Loucy (cell line): ENCODE measurements at regions not wholly inside any gene's neighbourhood (a gene's known extent, or its start where the extent isn't known, plus 50 kb on each side); places are given as distances from the start of the nearest gene placed in this dataset.

Experiments used
- H2AFZ ChIP-seq: fragments of 200-600 bp; sonication (generic); 2 replicates; pipeline ENCODE4 v1.6.0; 2016; ENCODE audit warnings: antibody characterized with exemption, mild to moderate bottlenecking, low read length, moderate library complexity
- H3F3A ChIP-seq: fragments of 200-600 bp; 2 replicates; pipeline ENCODE4 v1.6.0; 2016; ENCODE audit warnings: antibody characterized with exemption, low read depth, mild to moderate bottlenecking
- H3K27me3 ChIP-seq: fragments of 200-600 bp; sonication (generic); 2 replicates; pipeline ENCODE4 v1.6.1; 2014; ENCODE audit warnings: low read length, mild to moderate bottlenecking; ENCODE audit not compliant: insufficient read depth, poor library complexity, severe bottlenecking
- H3K36me3 ChIP-seq: fragments of 200-600 bp; sonication (generic); 2 replicates; pipeline ENCODE4 v1.6.1; 2016; ENCODE audit warnings: low read length; ENCODE audit not compliant: insufficient read depth
- H3K4me1 ChIP-seq: fragments of 200-600 bp; sonication (generic); 2 replicates; pipeline ENCODE4 v1.5.1; 2014; ENCODE audit warnings: low read length, mild to moderate bottlenecking; ENCODE audit not compliant: insufficient read depth, poor library complexity, severe bottlenecking
- H3K4me2 ChIP-seq: fragments of 200-600 bp; sonication (generic); 2 replicates; pipeline ENCODE4 v1.6.0; 2014; ENCODE audit warnings: antibody characterized with exemption, low read length, low read depth, mild to moderate bottlenecking; ENCODE audit not compliant: poor library complexity, severe bottlenecking
- H3K4me3 ChIP-seq: fragments of 200-600 bp; sonication (generic); 2 replicates; pipeline ENCODE4 v1.5.1; 2014; ENCODE audit warnings: low read length, mild to moderate bottlenecking, mixed read lengths; ENCODE audit not compliant: poor library complexity, severe bottlenecking
- H3K79me2 ChIP-seq: fragments of 200-600 bp; sonication (generic); 2 replicates; pipeline ENCODE4 v1.6.1; 2014; ENCODE audit warnings: low read length; ENCODE audit not compliant: insufficient read depth
- H3K9ac ChIP-seq: fragments of 200-600 bp; sonication (generic); 2 replicates; pipeline ENCODE4 v1.6.0; 2014; ENCODE audit warnings: mild to moderate bottlenecking, low read depth, low read length, moderate library complexity; ENCODE audit not compliant: poor library complexity, severe bottlenecking
- H3K9me2 ChIP-seq: fragments of 200-600 bp; sonication (generic); replicated peaks from 2 replicates; pipeline ENCODE4 v1.6.1; 2016; ENCODE audit warnings: low read depth, low read length, mixed read lengths
- H3K9me3 ChIP-seq: fragments of 200-600 bp; sonication (generic); 2 replicates; pipeline ENCODE4 v1.6.1; 2014; ENCODE audit warnings: mild to moderate bottlenecking, antibody characterized with exemption, low read length, low read depth; ENCODE audit not compliant: insufficient read depth
- H4K20me1 ChIP-seq: fragments of 200-600 bp; sonication (generic); 2 replicates; pipeline ENCODE4 v1.6.0; 2014; ENCODE audit warnings: antibody characterized with exemption, low read length, mild to moderate bottlenecking; ENCODE audit not compliant: insufficient read depth, poor library complexity, severe bottlenecking
- CTCF ChIP-seq: fragments of 200-600 bp; sonication (generic); conservative IDR thresholded peaks from 2 replicates; pipeline ENCODE4 v1.5.1; 2014; ENCODE audit warnings: mild to moderate bottlenecking, antibody characterized with exemption, low read length
- EZH2phosphoT487 ChIP-seq: fragments of 200-600 bp; IDR thresholded peaks from 2 replicates; pipeline ENCODE4 v1.6.1; 2018; ENCODE audit warnings: antibody characterized with exemption, mild to moderate bottlenecking, moderate library complexity, borderline replicate concordance

GRCh38 chr12:131639270-131639940, 71.5 kb upstream of the SFSWAP start:
- TF ChIP-seq CTCF (no peak), EZH2phosphoT487 (no peak)
- H2AFZ ChIP-seq: no peak overlapping the region

GRCh38 chr12:131640525-131640924, 70.4 kb upstream of the SFSWAP start:
- Histone ChIP-seq H4K20me1 (no peaks in the 10 kb centered on the region), H3F3A (no peaks in the 10 kb centered on the region), H3K9me3 (peaks cover 3% of the 10 kb centered on the region; the same call in 1 of the 2 replicates), H3K27me3 (no peaks in the 10 kb centered on the region), H3K4me2 (no peak overlapping the region), H3K4me1 (no peaks in the 10 kb centered on the region), H3K9ac (no peak overlapping the region), H3K36me3 (no peaks in the 10 kb centered on the region), H2AFZ (no peak overlapping the region), H3K79me2 (no peaks in the 10 kb centered on the region), H3K9me2 (no peaks in the 10 kb centered on the region), H3K4me3 (no peak overlapping the region)
- TF ChIP-seq EZH2phosphoT487 (no peak), CTCF (no peak)

More at GRCh38 chr12:131639270-131639940, 71.5 kb upstream of the SFSWAP start:
- peaks cover 3% of the 10 kb centered on the region; the same call in 1 of the 2 replicates for H3K9me3 ChIP-seq
- no peak overlapping the region for H3K9ac ChIP-seq
- no peak overlapping the region for H3K4me2 ChIP-seq
- H3F3A ChIP-seq: no peaks in the 10 kb centered on the region
- H3K79me2 ChIP-seq: no peaks in the 10 kb centered on the region
- H3K4me3 ChIP-seq: no peak overlapping the region
- no peaks in the 10 kb centered on the region for H3K9me2 ChIP-seq
- H4K20me1 ChIP-seq: no peaks in the 10 kb centered on the region
- H3K36me3 ChIP-seq: no peaks in the 10 kb centered on the region
- no peaks in the 10 kb centered on the region for H3K27me3 ChIP-seq
- no peaks in the 10 kb centered on the region for H3K4me1 ChIP-seq

GRCh38 chr12:131641315-131641714, 69.6 kb upstream of the SFSWAP start:
- no peaks in the 10 kb centered on the region for H3K36me3 ChIP-seq
- no peaks in the 10 kb centered on the region for H3K79me2 ChIP-seq
- H3K9me3 ChIP-seq: peaks cover 3% of the 10 kb centered on the region; the same call in 1 of the 2 replicates
- TF ChIP-seq CTCF: no peak
- no peak for TF ChIP-seq EZH2phosphoT487
- no peaks in the 10 kb centered on the region for H3F3A ChIP-seq
- H2AFZ ChIP-seq: no peak overlapping the region
- no peaks in the 10 kb centered on the region for H3K4me1 ChIP-seq
- H3K4me2 ChIP-seq: no peak overlapping the region
- no peak overlapping the region for H3K4me3 ChIP-seq
- H3K9ac ChIP-seq: no peak overlapping the region
- H4K20me1 ChIP-seq: no peaks in the 10 kb centered on the region
- no peaks in the 10 kb centered on the region for H3K9me2 ChIP-seq
- H3K27me3 ChIP-seq: no peaks in the 10 kb centered on the region
